Tibial nerve (tissue), 4 donors: ENCODE measurements at regions not wholly inside any gene's neighbourhood (a gene's known extent, or its start where the extent isn't known, plus 50 kb on each side); places are given as distances from the start of the nearest gene placed in this dataset.

Experiments used
- DNase-seq, 2 donors: peaks; one replicate each; pipeline ENCODE4 v3.0.0-alpha.2; 2019; ENCODE audit warnings: low spot score in 2 of 2
- H3K27ac ChIP-seq, 4 donors: fragments of 200-600 bp; sonication (generic) in 3 of 4; one replicate each; pipeline ENCODE4 v1.5.1; 2017 to 2019; ENCODE audit warnings: mild to moderate bottlenecking in 1 of 4
- H3K27me3 ChIP-seq, 2 donors: fragments of 200-600 bp; sonication (generic) in 1 of 2; one replicate each; pipeline versions ENCODE4 v1.5.1 to v1.6.0; 2017 to 2019
- H3K36me3 ChIP-seq, 3 donors: fragments of 200-600 bp; sonication (generic); one replicate each; pipeline ENCODE4 v1.5.1; 2018 to 2019
- H3K4me1 ChIP-seq, 4 donors: fragments of 200-600 bp; sonication (generic) in 3 of 4; one replicate each; pipeline ENCODE4 v1.5.1; 2017 to 2019
- H3K4me3 ChIP-seq, 4 donors: fragments of 200-600 bp; sonication (generic) in 3 of 4; one replicate each; pipeline ENCODE4 v1.5.1; 2017 to 2019; ENCODE audit warnings: mild to moderate bottlenecking in 1 of 4, moderate library complexity in 1 of 4
- H3K9me3 ChIP-seq, 4 donors: fragments of 200-600 bp; sonication (generic) in 3 of 4; one replicate each; pipeline ENCODE4 v1.5.1; 2017 to 2019
- CTCF ChIP-seq, 5 experiments: fragments of 200-600 bp in 3 of 5; fragments of 450-650 bp in 2 of 5; sonication (generic) in 3 of 5; IDR thresholded peaks; one replicate each; pipeline ENCODE4 v1.5.1; 2016 to 2019; ENCODE audit warnings: antibody characterized with exemption in 5 of 5, mild to moderate bottlenecking in 3 of 5, moderate library complexity in 2 of 5
- EP300 ChIP-seq, 2 donors: sonication (generic); formaldehyde crosslinking; IDR thresholded peaks; one replicate each; pipeline ENCODE4 v1.6.1; 2017; ENCODE audit warnings: antibody characterized with exemption in 2 of 2, mild to moderate bottlenecking in 1 of 2
- POLR2A ChIP-seq, 2 donors: fragments of 450-650 bp; IDR thresholded peaks; one replicate each; pipeline ENCODE4 v1.6.1; 2017; ENCODE audit warnings: antibody characterized with exemption in 2 of 2, mild to moderate bottlenecking in 2 of 2, moderate library complexity in 2 of 2
- WGBS, 2 donors: methylation state at CpG; one replicate each; pipeline ENCODE4 v1.1.5; 2018; 5-methylcytosine and 5-hydroxymethylcytosine counted together

DNA sequence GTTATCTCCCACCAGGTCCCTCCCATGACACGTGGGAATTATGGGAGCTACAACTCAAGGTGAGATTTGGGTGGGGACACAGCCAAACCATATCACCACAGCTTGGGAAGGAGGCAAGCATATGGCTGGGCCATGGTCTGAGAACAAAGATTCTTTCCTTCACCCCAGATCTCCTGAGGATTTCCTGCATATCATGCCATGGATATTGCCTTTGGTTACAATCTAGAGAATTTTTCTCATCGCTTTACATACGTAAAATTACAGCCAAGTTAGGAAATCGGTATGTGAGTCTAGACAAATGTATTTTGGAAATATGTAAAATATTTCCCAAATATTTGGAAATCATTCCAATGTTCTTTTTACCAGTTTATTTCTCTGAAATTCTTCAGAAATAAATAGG is 398.3 kb downstream of the RFC3 start:
- TF ChIP-seq CTCF (IDR thresholded peaks at IDR 0.05) (no peak), EP300 (IDR thresholded peaks at IDR 0.05) (no peak), POLR2A (IDR thresholded peaks at IDR 0.05) (no peak)
- Histone ChIP-seq H3K27me3 (no peaks in the 10 kb centered on the region), H3K4me1 (no peaks in the 10 kb centered on the region), H3K36me3 (no peaks in the 10 kb centered on the region), H3K27ac (no peak overlapping the region), H3K4me3 (no peak overlapping the region), H3K9me3 (no peaks in the 10 kb centered on the region)
- no peak for DNase-seq
- 77 to 82% methylated on average over 4 of the region's 4 CpGs for WGBS, 2 donors

DNA sequence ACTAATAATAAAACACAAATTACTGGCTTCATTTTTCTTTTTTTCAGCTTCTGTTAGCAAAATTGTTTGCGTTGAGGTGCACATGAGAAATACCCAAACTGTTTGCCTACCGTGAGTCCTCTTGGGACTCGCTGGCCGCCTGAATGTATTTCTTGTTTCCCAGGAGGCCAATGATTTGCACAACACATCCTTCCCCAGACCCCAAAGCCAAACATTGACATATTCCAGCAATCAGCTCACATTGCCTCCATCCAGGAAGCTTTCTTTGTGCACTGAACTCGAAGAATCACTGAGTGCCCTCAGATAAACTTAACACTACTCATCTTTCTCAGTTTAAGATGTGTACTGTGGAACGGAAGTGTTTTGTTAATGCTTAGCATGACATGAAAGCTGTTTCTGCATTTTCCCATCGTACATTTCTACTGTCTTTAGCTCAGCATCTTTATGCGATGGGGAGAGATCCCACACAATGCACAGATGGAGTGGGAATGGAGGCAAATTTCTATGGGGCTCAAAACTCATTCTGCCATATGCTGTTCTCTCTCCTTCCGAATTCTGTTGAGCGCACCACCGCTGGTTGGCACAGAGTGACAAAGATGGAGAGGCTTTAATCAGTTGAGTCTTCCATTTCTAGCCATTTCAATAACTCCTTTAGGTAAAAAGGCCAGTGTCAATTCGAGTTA is 399.5 kb downstream of the RFC3 start:
- WGBS, 2 donors: 74 to 78% methylated on average over 12 of the region's 12 CpGs
- Histone ChIP-seq H3K36me3 (no peaks in the 10 kb centered on the region), H3K27me3 (no peaks in the 10 kb centered on the region)

DNA sequence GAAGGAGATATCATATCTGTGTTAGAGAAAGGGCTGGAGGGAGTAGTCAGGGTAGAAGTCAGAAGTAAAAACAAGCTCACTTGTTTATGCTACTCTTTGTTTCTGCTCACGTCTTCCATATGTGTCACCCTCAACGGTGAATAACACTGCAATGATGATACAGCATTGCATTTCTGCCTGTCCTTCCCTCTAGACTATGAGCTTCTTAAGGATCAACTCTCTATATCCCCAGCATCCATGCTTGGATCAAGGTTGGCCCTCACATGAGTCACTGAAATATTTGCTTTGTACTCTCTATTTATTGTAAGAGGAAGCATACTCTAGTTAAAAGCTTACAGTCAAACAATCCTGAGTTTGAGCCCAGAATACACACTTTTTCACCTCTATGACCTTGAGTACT is 406.0 kb downstream of the RFC3 start:
- TF ChIP-seq EP300 (IDR thresholded peaks at IDR 0.05): no peak
- no peak for TF ChIP-seq POLR2A (IDR thresholded peaks at IDR 0.05)
- TF ChIP-seq CTCF (IDR thresholded peaks at IDR 0.05): no peak
- H3K4me3 ChIP-seq: no peak overlapping the region
- H3K36me3 ChIP-seq: no peaks in the 10 kb centered on the region
- DNase-seq: no peak
- H3K4me1 ChIP-seq: no peaks in the 10 kb centered on the region
- 86 to 88% methylated on average over 2 of the region's 2 CpGs for WGBS, 2 donors
- H3K27ac ChIP-seq: no peak overlapping the region
- H3K27me3 ChIP-seq: no peaks in the 10 kb centered on the region
- no peaks in the 10 kb centered on the region for H3K9me3 ChIP-seq

More for the DNA sequence above, 399.5 kb downstream of the RFC3 start:
- Histone ChIP-seq H3K4me3 (no peak overlapping the region), H3K4me1 (no peaks in the 10 kb centered on the region), H3K27ac (no peak overlapping the region), H3K9me3 (no peaks in the 10 kb centered on the region)
- TF ChIP-seq EP300 (IDR thresholded peaks at IDR 0.05) (no peak), POLR2A (IDR thresholded peaks at IDR 0.05) (no peak), CTCF (IDR thresholded peaks at IDR 0.05) (no peak)
- DNase-seq: no peak

DNA sequence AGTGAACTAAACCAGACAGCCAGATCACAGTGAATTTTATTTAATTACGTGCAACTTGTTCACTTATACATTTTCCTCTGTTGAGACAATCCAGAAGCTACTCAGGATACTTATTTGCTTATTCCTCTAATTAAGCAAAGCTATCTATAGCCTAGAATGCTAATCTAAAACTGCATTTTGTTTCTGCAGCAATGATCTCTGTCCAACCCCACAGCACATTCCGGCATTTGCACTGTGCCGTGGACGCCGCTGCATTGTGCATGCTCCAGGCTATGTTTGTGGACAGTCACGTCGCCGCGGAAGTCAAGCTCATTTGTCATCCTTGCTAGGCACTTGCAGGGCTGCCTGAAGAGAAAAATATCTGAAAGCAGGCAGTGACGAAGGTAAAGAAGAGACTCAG is 406.9 kb downstream of the RFC3 start:
- TF ChIP-seq CTCF (IDR thresholded peaks at IDR 0.05) (no peak), POLR2A (IDR thresholded peaks at IDR 0.05) (no peak), EP300 (IDR thresholded peaks at IDR 0.05) (no peak)
- no peak overlapping the region for H3K4me3 ChIP-seq
- no peak overlapping the region for H3K27ac ChIP-seq
- H3K27me3 ChIP-seq: no peaks in the 10 kb centered on the region
- no peaks in the 10 kb centered on the region for H3K36me3 ChIP-seq
- no peaks in the 10 kb centered on the region for H3K4me1 ChIP-seq
- DNase-seq: no peak
- 58 to 67% methylated on average over 10 of the region's 10 CpGs for WGBS, 2 donors
- peaks cover 0 to 5% (median 0%) of the 10 kb centered on the region in 4 donors for H3K9me3 ChIP-seq

- Histone ChIP-seq H3K4me1 (no peaks in the 10 kb centered on the region), H3K27ac (no peak overlapping the region), H3K27me3 (no peaks in the 10 kb centered on the region), H3K9me3 (peaks cover 0 to 5% (median 2%) of the 10 kb centered on the region in 4 donors), H3K36me3 (no peaks in the 10 kb centered on the region), H3K4me3 (no peak overlapping the region)
- no peak for DNase-seq
- TF ChIP-seq EP300 (IDR thresholded peaks at IDR 0.05) (no peak), POLR2A (IDR thresholded peaks at IDR 0.05) (no peak), CTCF (IDR thresholded peaks at IDR 0.05) (no peak)
These were observed 412.3 kb downstream of the RFC3 start for GRCh38 chr13:34230271-34230670.
